ENCODE measurements at regions not wholly inside any gene's neighbourhood (a gene's known extent, or its start where the extent isn't known, plus 50 kb on each side); places are given as distances from the start of the nearest gene placed in this dataset.

DNA sequence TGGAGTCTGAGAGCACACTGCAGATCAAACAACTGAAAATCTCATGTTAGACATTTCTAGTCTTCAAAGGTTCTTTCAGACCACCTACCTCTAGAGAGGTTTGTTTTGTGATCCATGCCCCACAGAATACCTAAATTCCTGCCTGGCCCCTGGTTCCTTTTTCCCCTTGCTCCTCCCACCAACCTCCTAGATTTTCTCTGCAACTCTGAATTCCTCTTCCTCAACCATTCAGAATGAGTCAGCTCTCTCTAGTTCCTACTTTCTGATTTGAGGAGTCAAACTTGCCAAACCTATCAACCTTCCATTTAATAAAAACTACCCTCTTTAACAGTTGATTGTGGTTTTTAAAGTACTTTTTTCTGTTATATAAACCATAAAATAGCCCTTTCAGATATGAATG, 83.2 kb upstream of the ZNF462 start:
- Mint-ChIP-seq H3K27me3 (ENCODE audit: low read depth) (no peaks in the 10 kb centered on the region), H3K4me3 (no peak overlapping the region), H3K4me1 (peaks cover 0 to 5% of the 10 kb centered on the region in 2 experiments; a peak in 2 of 4 replicates), H3K36me3 (ENCODE audit: insufficient read depth in 1 of 3, low read depth in 3 of 3) (no peaks in the 10 kb centered on the region; a peak in 1 of 7 replicates), H3K9me3 (no peaks in the 10 kb centered on the region; a peak in 1 of 5 replicates), H3K27ac (peak overlapping the region in 1 of 3 experiments; percentile 5; a peak in 1 of 7 replicates)
- Histone ChIP-seq H3K27me3 (ENCODE audit: insufficient read depth, low read length) (no peaks in the 10 kb centered on the region), H3K9me3 (ENCODE audit: control insufficient read depth, low read depth, low read length) (no peaks in the 10 kb centered on the region), H3K79me2 (ENCODE audit: insufficient read depth, low read length) (no peaks in the 10 kb centered on the region), H4K5ac (ENCODE audit: insufficient read length, low read depth, low read length) (no peak overlapping the region), H3K79me1 (ENCODE audit: insufficient read depth, low read depth, low read length, poor library complexity, severe bottlenecking) (no peaks in the 10 kb centered on the region), H2BK15ac (ENCODE audit: low read depth, low read length) (no peak overlapping the region), H3K14ac (ENCODE audit: insufficient read depth, low read length) (no peak overlapping the region), H2AK5ac (ENCODE audit: insufficient read length, low read length) (no peak overlapping the region), H2AFZ (ENCODE audit: low read length) (peak overlapping the region; percentile 56), H3K9ac (ENCODE audit: extremely low read depth, insufficient read length, low read length) (no peak overlapping the region), H3K4ac (ENCODE audit: low read depth, low read length) (no peak overlapping the region), H3T11ph (ENCODE audit: low read length) (no peak overlapping the region), H3K23me2 (ENCODE audit: insufficient read length, low read depth, low read length, poor library complexity, severe bottlenecking) (no peaks in the 10 kb centered on the region), H2BK20ac (ENCODE audit: low read depth, low read length, poor library complexity, severe bottlenecking) (no peak overlapping the region), H2BK5ac (ENCODE audit: insufficient read length, low read length) (no peak overlapping the region), H3K27ac (ENCODE audit: insufficient read length, low read depth, low read length) (no peak overlapping the region), H3K4me1 (ENCODE audit: insufficient read depth, low read length) (no peaks in the 10 kb centered on the region), H3K18ac (ENCODE audit: insufficient read length, low read depth, low read length) (no peak overlapping the region), H3K56ac (ENCODE audit: insufficient read length, low read depth, low read length) (no peak overlapping the region), H4K91ac (ENCODE audit: insufficient read length, low read depth, low read length) (no peak overlapping the region), H3K4me2 (ENCODE audit: insufficient read depth, insufficient read length, low read length) (no peak overlapping the region), H2BK12ac (ENCODE audit: insufficient read length, low read depth, low read length) (no peak overlapping the region), H4K20me1 (ENCODE audit: control insufficient read depth, insufficient read depth, insufficient read length) (no peaks in the 10 kb centered on the region), H3K23ac (ENCODE audit: insufficient read length, low read depth, low read length) (no peak overlapping the region), H4K8ac (replicated peaks; ENCODE audit: insufficient read length, low read depth, low read length) (no peak overlapping the region), H2BK120ac (ENCODE audit: low read depth, low read length, poor library complexity, severe bottlenecking) (no peak overlapping the region)
- DNase-seq = no peak
- TF ChIP-seq, protein P1, sequence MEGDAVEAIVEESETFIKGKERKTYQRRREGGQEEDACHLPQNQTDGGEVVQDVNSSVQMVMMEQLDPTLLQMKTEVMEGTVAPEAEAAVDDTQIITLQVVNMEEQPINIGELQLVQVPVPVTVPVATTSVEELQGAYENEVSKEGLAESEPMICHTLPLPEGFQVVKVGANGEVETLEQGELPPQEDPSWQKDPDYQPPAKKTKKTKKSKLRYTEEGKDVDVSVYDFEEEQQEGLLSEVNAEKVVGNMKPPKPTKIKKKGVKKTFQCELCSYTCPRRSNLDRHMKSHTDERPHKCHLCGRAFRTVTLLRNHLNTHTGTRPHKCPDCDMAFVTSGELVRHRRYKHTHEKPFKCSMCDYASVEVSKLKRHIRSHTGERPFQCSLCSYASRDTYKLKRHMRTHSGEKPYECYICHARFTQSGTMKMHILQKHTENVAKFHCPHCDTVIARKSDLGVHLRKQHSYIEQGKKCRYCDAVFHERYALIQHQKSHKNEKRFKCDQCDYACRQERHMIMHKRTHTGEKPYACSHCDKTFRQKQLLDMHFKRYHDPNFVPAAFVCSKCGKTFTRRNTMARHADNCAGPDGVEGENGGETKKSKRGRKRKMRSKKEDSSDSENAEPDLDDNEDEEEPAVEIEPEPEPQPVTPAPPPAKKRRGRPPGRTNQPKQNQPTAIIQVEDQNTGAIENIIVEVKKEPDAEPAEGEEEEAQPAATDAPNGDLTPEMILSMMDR (conservative IDR thresholded peaks at IDR 0.05) = no peak

Data from H9 (cell line).